GM12872 (cell line): ENCODE measurements at regions not wholly inside any gene's neighbourhood (a gene's known extent, or its start where the extent isn't known, plus 50 kb on each side); places are given as distances from the start of the nearest gene placed in this dataset.

Experiments used
- CTCF ChIP-seq: IDR thresholded peaks from 3 replicates; pipeline ENCODE4 v1.5.1; 2011; ENCODE audit warnings: low read depth, mild to moderate bottlenecking, low read length, moderate library complexity; ENCODE audit not compliant: insufficient read depth

- TF ChIP-seq CTCF: no peak
These were observed 52.6 kb upstream of the ACMSD start for GRCh38 chr2:134785659-134786430.

- no peak for TF ChIP-seq CTCF
These were observed 50.0 kb upstream of the ACMSD start for GRCh38 chr2:134788417-134788816.
